CD4-positive, alpha-beta T cell (primary cell): ENCODE measurements at regions not wholly inside any gene's neighbourhood (a gene's known extent, or its start where the extent isn't known, plus 50 kb on each side); places are given as distances from the start of the nearest gene placed in this dataset.

Experiments used
- ATAC-seq: fragments of 200-7000 bp; cut with Tn5 transposase; one replicate; pipeline ENCODE4 v1.10.0; 2022; ENCODE audit warnings: mild to moderate bottlenecking; ENCODE audit not compliant: poor library complexity
- CTCF ChIA-PET: fragments of 350-600 bp; sonication (Branson Sonifier 250); formaldehyde crosslinking; loops from one replicate; lab custom pipeline; 2021; ENCODE audit warnings: antibody characterized with exemption, inconsistent platforms; lab: Charles Lee
- POLR2A ChIA-PET: fragments of 350-600 bp; sonication (Branson Sonifier 250); formaldehyde crosslinking; loops from one replicate; lab custom pipeline; 2021; ENCODE audit warnings: antibody characterized with exemption, inconsistent platforms; lab: Charles Lee
- DNase-seq, 14 experiments: peaks; one replicate each; pipeline ENCODE4 v3.0.0-alpha.2; 2013 to 2020; ENCODE audit warnings: mixed read lengths in 2 of 14
- H3K27ac ChIP-seq, 2 donors: one replicate each; pipeline versions ENCODE4 v1.5.1 to v1.7.0; 2013; ENCODE audit warnings: low read length in 2 of 2, low read depth in 1 of 2, mild to moderate bottlenecking in 1 of 2
- H3K27me3 ChIP-seq, 2 experiments: 1 replicate in 1 of 2; 2 replicates in 1 of 2; pipeline versions ENCODE4 v1.6.1 to v1.7.0; 2013; ENCODE audit warnings: low read length in 2 of 2, control low read depth in 1 of 2, mild to moderate bottlenecking in 1 of 2, moderate library complexity in 1 of 2; ENCODE audit not compliant: insufficient read depth in 2 of 2, control insufficient read depth in 1 of 2
- H3K36me3 ChIP-seq: one replicate; pipeline ENCODE4 v1.6.1; 2013; ENCODE audit warnings: low read length, control low read depth; ENCODE audit not compliant: insufficient read depth
- H3K4me1 ChIP-seq: one replicate; pipeline ENCODE4 v1.6.1; 2013; ENCODE audit warnings: low read length, control low read depth; ENCODE audit not compliant: insufficient read depth
- H3K4me3 ChIP-seq: one replicate; pipeline ENCODE4 v1.5.1; 2013; ENCODE audit warnings: mild to moderate bottlenecking, low read length, moderate library complexity
- H3K9me3 ChIP-seq, 2 experiments: 1 replicate in 1 of 2; 2 replicates in 1 of 2; pipeline versions ENCODE4 v1.6.1 to v1.7.0; 2013; ENCODE audit warnings: low read length in 2 of 2, mild to moderate bottlenecking in 2 of 2, control low read depth in 1 of 2, moderate library complexity in 1 of 2; ENCODE audit not compliant: control insufficient read depth in 1 of 2, insufficient read depth in 1 of 2
- H3K27ac Mint-ChIP-seq: one replicate; pipeline ENCODE4 v1.8.0; 2020; ENCODE audit warnings: mixed read lengths
- H3K27me3 Mint-ChIP-seq: one replicate; pipeline ENCODE4 v1.8.0; 2021; ENCODE audit warnings: mixed read lengths
- H3K36me3 Mint-ChIP-seq: one replicate; pipeline ENCODE4 v1.8.0; 2021; ENCODE audit warnings: low read depth, mixed read lengths
- H3K4me1 Mint-ChIP-seq: one replicate; pipeline ENCODE4 v1.8.0; 2021; ENCODE audit warnings: low read depth, mixed read lengths
- H3K4me3 Mint-ChIP-seq: one replicate; pipeline ENCODE4 v1.8.0; 2020; ENCODE audit warnings: mild to moderate bottlenecking, mixed read lengths
- H3K9me3 Mint-ChIP-seq: one replicate; pipeline ENCODE4 v1.8.0; 2020; ENCODE audit warnings: mixed read lengths
- CTCF ChIP-seq: fragments of 200-600 bp; IDR thresholded peaks from one replicate; pipeline ENCODE4 v1.8.0; 2022; ENCODE audit warnings: antibody characterized with exemption, mild to moderate bottlenecking
- intact Hi-C, 2 experiments: fragments of 100-400 bp; cut with DNase I in 1 of 2; cut with micrococcal nuclease in 1 of 2; formaldehyde crosslinking; loops; one replicate each; pipeline versions ENCODE4 v1.15.1 to v1.9.0; 2023 to 2025; cut with DNase I, micrococcal nuclease

- H3K4me1 ChIP-seq: no peaks in the 10 kb centered on the region
- H3K4me1 Mint-ChIP-seq: no peaks in the 10 kb centered on the region
- H3K36me3 ChIP-seq: no peaks in the 10 kb centered on the region
- H3K27ac Mint-ChIP-seq: no peak overlapping the region
- no peak overlapping the region for H3K4me3 ChIP-seq
- TF ChIP-seq CTCF: no peak
- no peak overlapping the region for H3K4me3 Mint-ChIP-seq
- no peaks in the 10 kb centered on the region for H3K36me3 Mint-ChIP-seq
- ATAC-seq (no peak), DNase-seq (no peak)
- peaks cover 0 to 8% of the 10 kb centered on the region in 2 experiments for H3K9me3 ChIP-seq
- H3K27ac ChIP-seq: no peak overlapping the region
- H3K27me3 Mint-ChIP-seq: peaks cover 15% of the 10 kb centered on the region
- intact Hi-C loops: no loop called here
- no peaks in the 10 kb centered on the region for H3K9me3 Mint-ChIP-seq
- ChIA-PET CTCF (no interaction called here), POLR2A (no interaction called here)
- H3K27me3 ChIP-seq: no peaks in the 10 kb centered on the region
These were observed 169.6 kb downstream of the TBXT start for GRCh38 chr6:165998072-165998471.

- Histone ChIP-seq H3K36me3 (no peaks in the 10 kb centered on the region), H3K9me3 (peaks cover 0 to 10% of the 10 kb centered on the region in 2 experiments), H3K27ac (no peak overlapping the region), H3K4me1 (no peaks in the 10 kb centered on the region), H3K27me3 (peaks cover 9 to 13% of the 10 kb centered on the region in 2 experiments), H3K4me3 (no peak overlapping the region)
- no peaks in the 10 kb centered on the region for H3K9me3 Mint-ChIP-seq
- no peak overlapping the region for H3K4me3 Mint-ChIP-seq
- intact Hi-C loops: no loop called here
- H3K36me3 Mint-ChIP-seq: no peaks in the 10 kb centered on the region
- no peak for ATAC-seq
- H3K27me3 Mint-ChIP-seq: peaks cover 36% of the 10 kb centered on the region
- no peak for TF ChIP-seq CTCF
- POLR2A ChIA-PET: no interaction called here
- CTCF ChIA-PET: no interaction called here
- no peak overlapping the region for H3K27ac Mint-ChIP-seq
- DNase-seq: no peak
- H3K4me1 Mint-ChIP-seq: peaks cover 6% of the 10 kb centered on the region
These were observed 176.3 kb downstream of the TBXT start for GRCh38 chr6:165991341-165991740.

- H3K4me3 Mint-ChIP-seq: no peak overlapping the region
- DNase-seq: no peak
- H3K4me1 ChIP-seq: no peaks in the 10 kb centered on the region
- peaks cover 0 to 10% of the 10 kb centered on the region in 2 experiments for H3K9me3 ChIP-seq
- CTCF ChIA-PET: no interaction called here
- no peak for TF ChIP-seq CTCF
- peaks cover 9 to 13% of the 10 kb centered on the region in 2 experiments for H3K27me3 ChIP-seq
- no peak for ATAC-seq
- intact Hi-C loops: no loop called here
- H3K4me1 Mint-ChIP-seq: peaks cover 6% of the 10 kb centered on the region
- H3K36me3 ChIP-seq: no peaks in the 10 kb centered on the region
- no peak overlapping the region for H3K27ac ChIP-seq
- no peak overlapping the region for H3K4me3 ChIP-seq
- peaks cover 44% of the 10 kb centered on the region for H3K27me3 Mint-ChIP-seq
- POLR2A ChIA-PET: interaction anchor here (0.7 kb wide), 1 partner anchor 36 kb away, joined by 3 read pairs; no protein-coding TSS in a partner anchor
- H3K36me3 Mint-ChIP-seq: no peaks in the 10 kb centered on the region
- no peaks in the 10 kb centered on the region for H3K9me3 Mint-ChIP-seq
- H3K27ac Mint-ChIP-seq: no peak overlapping the region
These were observed 177.4 kb downstream of the TBXT start for GRCh38 chr6:165990216-165990615.
